Activated naive CD4-positive, alpha-beta T cell (primary cell): ENCODE measurements at regions not wholly inside any gene's neighbourhood (a gene's known extent, or its start where the extent isn't known, plus 50 kb on each side); places are given as distances from the start of the nearest gene placed in this dataset.
"Not testable (repeated sequence)": the region's sequence is repeated elsewhere in the genome, so short reads cannot be mapped to it uniquely, and the experiment has no call there.

ENCODE experiments used
- DNase-seq, 4 experiments: peaks; one replicate each; lab custom pipeline; 2025; lab: John Stamatoyannopoulos, UW

GRCh38 chr12:47348206-47348605 is 268.4 kb upstream of the AMIGO2 start:
- no peak for DNase-seq

GRCh38 chr12:47346251-47347019 is 266.7 kb upstream of the AMIGO2 start:
- DNase-seq = no peak

- DNase-seq = no peak
These were observed 264.2 kb upstream of the AMIGO2 start for GRCh38 chr12:47343684-47344567.

- no peak for DNase-seq
These were observed 260.8 kb upstream of the AMIGO2 start for GRCh38 chr12:47340411-47341015.

- no peak for DNase-seq
These were observed 257.8 kb upstream of the AMIGO2 start for GRCh38 chr12:47337581-47337980.

- DNase-seq = not testable (repeated sequence)
These were observed 253.6 kb upstream of the AMIGO2 start for GRCh38 chr12:47333271-47333858.

- no peak for DNase-seq
These were observed 249.2 kb upstream of the AMIGO2 start for GRCh38 chr12:47328831-47329545.

GRCh38 chr12:47326190-47326589 is 246.4 kb upstream of the AMIGO2 start:
- DNase-seq = no peak

GRCh38 chr12:47323802-47324201 is 244.0 kb upstream of the AMIGO2 start:
- no peak for DNase-seq

- DNase-seq = no peak
These were observed 241.7 kb upstream of the AMIGO2 start for GRCh38 chr12:47321436-47321835.

- no peak for DNase-seq
These were observed 240.0 kb upstream of the AMIGO2 start for GRCh38 chr12:47319746-47320145.

- no peak for DNase-seq
These were observed 239.2 kb upstream of the AMIGO2 start for GRCh38 chr12:47318963-47319362.

- DNase-seq = no peak
These were observed 237.6 kb upstream of the AMIGO2 start for GRCh38 chr12:47317175-47317915.

GRCh38 chr12:47316609-47317049 is 236.9 kb upstream of the AMIGO2 start:
- no peak for DNase-seq

GRCh38 chr12:47314996-47315395 is 235.2 kb upstream of the AMIGO2 start:
- no peak for DNase-seq

- no peak for DNase-seq
These were observed 233.2 kb upstream of the AMIGO2 start for GRCh38 chr12:47312808-47313426.

- DNase-seq = no peak
These were observed 232.4 kb upstream of the AMIGO2 start for GRCh38 chr12:47312147-47312546.

- DNase-seq = no peak
These were observed 231.8 kb upstream of the AMIGO2 start for GRCh38 chr12:47311568-47311967.

- DNase-seq = no peak
These were observed 231.3 kb upstream of the AMIGO2 start for GRCh38 chr12:47311010-47311409.

- DNase-seq = no peak
These were observed 228.9 kb upstream of the AMIGO2 start for GRCh38 chr12:47308672-47309071.
